Vagina (tissue), 2 donors: ENCODE measurements at regions not wholly inside any gene's neighbourhood (a gene's known extent, or its start where the extent isn't known, plus 50 kb on each side); places are given as distances from the start of the nearest gene placed in this dataset.

ENCODE experiments used
- DNase-seq, 2 donors: peaks; one replicate each; pipeline ENCODE4 v3.0.0-alpha.2; 2017; ENCODE audit errors: extremely low spot score in 2 of 2
- H3K27ac ChIP-seq: fragments of 200-600 bp; sonication (generic); one replicate; pipeline ENCODE4 v1.5.1; 2019
- H3K27me3 ChIP-seq: fragments of 200-600 bp; sonication (generic); one replicate; pipeline ENCODE4 v1.5.1; 2019
- H3K36me3 ChIP-seq, 2 donors: fragments of 200-600 bp; sonication (generic); one replicate each; pipeline ENCODE4 v1.5.1; 2017 to 2019
- H3K4me1 ChIP-seq: fragments of 200-600 bp; sonication (generic); one replicate; pipeline ENCODE4 v1.5.1; 2019
- H3K4me3 ChIP-seq, 2 donors: fragments of 200-600 bp; sonication (generic); 1 replicate in 1 of 2; 2 replicates in 1 of 2; pipeline ENCODE4 v1.5.1; 2016 to 2019
- H3K9me3 ChIP-seq: fragments of 200-600 bp; sonication (generic); one replicate; pipeline ENCODE4 v1.5.1; 2019
- CTCF ChIP-seq, 3 experiments: fragments of 450-650 bp in 2 of 3; fragments of 200-600 bp in 1 of 3; sonication (generic) in 1 of 3; IDR thresholded peaks; one replicate each; pipeline ENCODE4 v1.5.1; 2017 to 2019; ENCODE audit warnings: antibody characterized with exemption in 3 of 3, mild to moderate bottlenecking in 2 of 3, moderate library complexity in 2 of 3
- POLR2A ChIP-seq, 2 donors: fragments of 450-650 bp; IDR thresholded peaks; one replicate each; pipeline ENCODE4 v1.6.1; 2017; ENCODE audit warnings: antibody characterized with exemption in 2 of 2, mild to moderate bottlenecking in 2 of 2, moderate library complexity in 2 of 2
- POLR2AphosphoS5 ChIP-seq, 2 donors: sonication (generic); formaldehyde crosslinking; IDR thresholded peaks; one replicate each; pipeline ENCODE4 v1.9.0; 2017; ENCODE audit warnings: antibody characterized with exemption in 2 of 2, mild to moderate bottlenecking in 2 of 2, low read depth in 1 of 2; ENCODE audit not compliant: insufficient read depth in 1 of 2
- intact Hi-C: fragments of 100-400 bp; cut with DNase I; formaldehyde crosslinking; loops from one replicate; pipeline ENCODE4 v1.15.1; 2023

- Histone ChIP-seq H3K27ac (no peak overlapping the region), H3K27me3 (no peaks in the 10 kb centered on the region), H3K4me3 (no peak overlapping the region), H3K4me1 (no peaks in the 10 kb centered on the region), H3K9me3 (no peaks in the 10 kb centered on the region), H3K36me3 (no peaks in the 10 kb centered on the region)
- TF ChIP-seq POLR2AphosphoS5 (IDR thresholded peaks at IDR 0.05; ENCODE audit: insufficient read depth in 1 of 2, low read depth in 1 of 2) (no peak), POLR2A (IDR thresholded peaks at IDR 0.05) (no peak), CTCF (IDR thresholded peaks at IDR 0.05) (no peak)
- no peak for DNase-seq
- intact Hi-C loops = no loop called here
These were observed 106.8 kb upstream of the PDE10A start for GRCh38 chr6:165769884-165770283.

GRCh38 chr6:165769401-165769800 is 106.4 kb upstream of the PDE10A start:
- intact Hi-C loops = no loop called here
- no peaks in the 10 kb centered on the region for H3K4me1 ChIP-seq
- DNase-seq = no peak
- no peak overlapping the region for H3K27ac ChIP-seq
- no peak for TF ChIP-seq CTCF (IDR thresholded peaks at IDR 0.05)
- TF ChIP-seq POLR2A (IDR thresholded peaks at IDR 0.05) = no peak
- no peaks in the 10 kb centered on the region for H3K27me3 ChIP-seq
- H3K4me3 ChIP-seq = no peak overlapping the region
- no peaks in the 10 kb centered on the region for H3K9me3 ChIP-seq
- H3K36me3 ChIP-seq = no peaks in the 10 kb centered on the region

GRCh38 chr6:165768961-165769360 is 105.9 kb upstream of the PDE10A start:
- Histone ChIP-seq H3K9me3 (no peaks in the 10 kb centered on the region), H3K4me1 (no peaks in the 10 kb centered on the region), H3K4me3 (no peak overlapping the region), H3K27ac (no peak overlapping the region), H3K36me3 (no peaks in the 10 kb centered on the region), H3K27me3 (no peaks in the 10 kb centered on the region)
- TF ChIP-seq POLR2AphosphoS5 (IDR thresholded peaks at IDR 0.05; ENCODE audit: insufficient read depth in 1 of 2, low read depth in 1 of 2) = no peak
- TF ChIP-seq POLR2A (IDR thresholded peaks at IDR 0.05) = no peak
- TF ChIP-seq CTCF (IDR thresholded peaks at IDR 0.05) = no peak
- no peak for DNase-seq
- intact Hi-C loops = no loop called here

GRCh38 chr6:165767228-165767627 is 104.2 kb upstream of the PDE10A start:
- Histone ChIP-seq H3K27me3 (no peaks in the 10 kb centered on the region), H3K36me3 (no peaks in the 10 kb centered on the region), H3K4me3 (no peak overlapping the region), H3K27ac (no peak overlapping the region), H3K4me1 (no peaks in the 10 kb centered on the region), H3K9me3 (no peaks in the 10 kb centered on the region)
- intact Hi-C loops = no loop called here
- no peak for TF ChIP-seq POLR2A (IDR thresholded peaks at IDR 0.05)
- TF ChIP-seq POLR2AphosphoS5 (IDR thresholded peaks at IDR 0.05; ENCODE audit: insufficient read depth in 1 of 2, low read depth in 1 of 2) = no peak
- no peak for TF ChIP-seq CTCF (IDR thresholded peaks at IDR 0.05)
- no peak for DNase-seq

GRCh38 chr6:165766457-165766856 is 103.4 kb upstream of the PDE10A start:
- no peaks in the 10 kb centered on the region for H3K36me3 ChIP-seq
- intact Hi-C loops = no loop called here
- no peaks in the 10 kb centered on the region for H3K9me3 ChIP-seq
- H3K4me3 ChIP-seq = no peak overlapping the region
- H3K4me1 ChIP-seq = no peaks in the 10 kb centered on the region
- H3K27me3 ChIP-seq = no peaks in the 10 kb centered on the region
- DNase-seq = no peak
- TF ChIP-seq POLR2A (IDR thresholded peaks at IDR 0.05) (no peak), CTCF (IDR thresholded peaks at IDR 0.05) (no peak), POLR2AphosphoS5 (IDR thresholded peaks at IDR 0.05; ENCODE audit: insufficient read depth in 1 of 2, low read depth in 1 of 2) (no peak)
- no peak overlapping the region for H3K27ac ChIP-seq
